K562 (cell line): ENCODE measurements at regions not wholly inside any gene's neighbourhood (a gene's known extent, or its start where the extent isn't known, plus 50 kb on each side); places are given as distances from the start of the nearest gene placed in this dataset.

Experiments used
- ATAC-seq: fragments of 200-7000 bp; cut with Tn5 transposase; 3 replicates; pipeline ENCODE4 v1.9.1; 2020; ENCODE audit warnings: moderate library complexity
- BruUV-seq: library from RNA; stranded (reverse); fragments of 400-500 nt; replicated peaks from 2 replicates; lab custom pipeline; 2021; lab: Mats Ljungman, UMichigan
- CTCF ChIA-PET: fragments of 300-600 bp; formaldehyde crosslinking; extraction: SDS; loops from one replicate; lab custom pipeline; 2021; ENCODE audit warnings: low intra/inter-chr PET ratio; lab: Yijun Ruan, JAX
- POLR2A ChIA-PET: fragments of 300-600, 350-650 bp; sonication (Branson Sonifier 250); formaldehyde crosslinking; extraction: SDS; loops from one replicate; lab custom pipeline; 2021; ENCODE audit warnings: antibody characterized with exemption, inconsistent platforms; lab: Yijun Ruan, JAX
- DNase-seq, 4 experiments: peaks; one replicate each; pipeline versions ENCODE4 v3.0.0 to v3.0.0-alpha.2; 2011 to 2018; ENCODE audit warnings: low spot score in 3 of 4, mixed read lengths in 3 of 4; ENCODE audit errors: extremely low read depth in 1 of 4
- FAIRE-seq: peaks from 2 replicates; lab custom pipeline; 2011; peaks lifted over from hg19 to GRCh38; lab: Jason Lieb, UNC
- H2AFZ ChIP-seq: 2 replicates; pipeline ENCODE4 v1.6.0; 2011; ENCODE audit warnings: low read depth, low read length, control low read depth, inconsistent platforms
- H3K27ac ChIP-seq: fragments of 200-600 bp; 3 replicates; pipeline ENCODE4 v1.8.0; 2011; ENCODE audit warnings: low read depth, mild to moderate bottlenecking, control low read depth, inconsistent platforms, low read length, moderate library complexity, mixed read lengths; ENCODE audit errors: extremely low read depth
- H3K27me3 ChIP-seq, 2 experiments: fragments of 300-600 bp in 1 of 2; 2 replicates in 1 of 2; 3 replicates in 1 of 2; pipeline versions ENCODE4 v1.6.0 to v1.8.0; 2011; ENCODE audit warnings: inconsistent platforms in 2 of 2, low read length in 2 of 2, mild to moderate bottlenecking in 1 of 2, mixed read lengths in 1 of 2, moderate library complexity in 1 of 2; ENCODE audit not compliant: control insufficient read depth in 2 of 2, insufficient read depth in 2 of 2
- H3K36me3 ChIP-seq: fragments of 300-600 bp; 3 replicates; pipeline ENCODE4 v1.8.0; 2011; ENCODE audit warnings: mild to moderate bottlenecking, low read length, inconsistent platforms; ENCODE audit not compliant: control insufficient read depth, insufficient read depth
- H3K4me1 ChIP-seq, 2 experiments: fragments of 200-600 bp in 1 of 2; replicated peaks in 1 of 2; 2 replicates in 1 of 2; 3 replicates in 1 of 2; pipeline versions ENCODE4 v1.5.1 to v1.8.0; 2011; ENCODE audit warnings: inconsistent platforms in 2 of 2, low read length in 2 of 2, mild to moderate bottlenecking in 1 of 2, mixed read lengths in 1 of 2, moderate library complexity in 1 of 2; ENCODE audit not compliant: control insufficient read depth in 2 of 2, insufficient read depth in 2 of 2
- H3K4me2 ChIP-seq: 2 replicates; pipeline ENCODE4 v1.6.1; 2011; ENCODE audit warnings: low read length, control low read depth, inconsistent platforms, mixed read lengths; ENCODE audit not compliant: insufficient read depth
- H3K4me3 ChIP-seq: fragments of 200-600 bp; sonication (generic), shearing (Covaris generic); 2 replicates; pipeline ENCODE4 v1.5.1; 2016; ENCODE audit warnings: control low read depth, inconsistent platforms
- H3K79me2 ChIP-seq: fragments of 200-600 bp; 3 replicates; pipeline ENCODE4 v1.8.0; 2011; ENCODE audit warnings: low read length, inconsistent platforms; ENCODE audit not compliant: control insufficient read depth, insufficient read depth
- H3K9ac ChIP-seq, 2 experiments: 2 replicates each; pipeline versions ENCODE4 v1.6.0 to v1.6.1; 2011; ENCODE audit warnings: low read depth in 2 of 2, low read length in 2 of 2, control low read depth in 1 of 2, inconsistent platforms in 1 of 2, mild to moderate bottlenecking in 1 of 2, mixed read lengths in 1 of 2; ENCODE audit not compliant: insufficient read depth in 1 of 2
- H3K9me1 ChIP-seq: one replicate; pipeline ENCODE4 v1.6.0; 2011; ENCODE audit warnings: inconsistent platforms, mild to moderate bottlenecking, low read length, moderate library complexity; ENCODE audit not compliant: control insufficient read depth, insufficient read depth
- H3K9me3 ChIP-seq: replicated peaks from 2 replicates; pipeline ENCODE4 v1.5.1; 2011; ENCODE audit warnings: low read depth, low read length, inconsistent platforms; ENCODE audit not compliant: control insufficient read depth, insufficient read depth
- H4K20me1 ChIP-seq: replicated peaks from 2 replicates; pipeline ENCODE4 v1.6.1; 2011; ENCODE audit warnings: low read length, inconsistent platforms, mixed read lengths; ENCODE audit not compliant: control insufficient read depth, insufficient read depth
- AFF4 ChIP-seq: sonication (generic); formaldehyde crosslinking; IDR thresholded peaks from 2 replicates; pipeline ENCODE4 v1.8.0; 2023; ENCODE audit warnings: mild to moderate bottlenecking, missing genetic modification reagents
- CHCHD3 ChIP-seq: fragments of 250-450 bp; sonication (Bioruptor Pico); IDR thresholded peaks from 2 replicates; pipeline ENCODE4 v2.1.2; 2022; ENCODE audit warnings: mild to moderate bottlenecking
- E2F3 ChIP-seq: fragments of 250-450 bp; sonication (Bioruptor Pico); IDR thresholded peaks from 2 replicates; pipeline ENCODE4 v1.4.0; 2020; ENCODE audit warnings: mild to moderate bottlenecking
- KAT8 ChIP-seq: fragments of 450-650 bp; IDR thresholded peaks from 2 replicates; pipeline ENCODE4 v1.6.1; 2016; ENCODE audit warnings: low read depth, mild to moderate bottlenecking
- MAFF ChIP-seq: IDR thresholded peaks from 2 replicates; pipeline ENCODE4 v1.6.1; 2012; ENCODE audit warnings: low read length, improper control_type of control experiment
- NFIC ChIP-seq: fragments of 450-650 bp; IDR thresholded peaks from 2 replicates; pipeline ENCODE4 v1.6.1; 2017; ENCODE audit warnings: mild to moderate bottlenecking, inconsistent platforms
- NUFIP1 ChIP-seq: fragments of 450-650 bp; IDR thresholded peaks from 2 replicates; pipeline ENCODE4 v1.6.1; 2018; ENCODE audit not compliant: partially characterized antibody
- PREB ChIP-seq: sonication (generic); formaldehyde crosslinking; IDR thresholded peaks from 2 replicates; pipeline ENCODE4 v1.8.1; 2023; ENCODE audit warnings: mild to moderate bottlenecking, missing genetic modification reagents
- SREBF1 ChIP-seq: fragments of 150-350 bp; IDR thresholded peaks from 2 replicates; pipeline ENCODE4 v1.6.1; 2014; ENCODE audit warnings: antibody characterized with exemption, low read depth, low read length, borderline replicate concordance
- TEAD2 ChIP-seq: fragments of 450-650 bp; IDR thresholded peaks from 2 replicates; pipeline ENCODE4 v1.6.1; 2016; ENCODE audit warnings: missing genetic modification characterization, control low read depth, missing compliant biosample characterization
- U2AF2 ChIP-seq: fragments of 200-400 bp; formaldehyde crosslinking; optimal IDR thresholded peaks from 2 replicates; pipeline ENCODE3; 2017; ENCODE audit warnings: low read depth, mild to moderate bottlenecking, low read length
- ZFX ChIP-seq: sonication (generic); formaldehyde crosslinking; IDR thresholded peaks from 2 replicates; pipeline ENCODE4 v1.8.0; 2022; ENCODE audit warnings: mild to moderate bottlenecking, missing genetic modification reagents, moderate library complexity
- ZNF347 ChIP-seq: fragments of 450-650 bp; formaldehyde crosslinking; IDR thresholded peaks from 2 replicates; pipeline ENCODE4 v1.4.0; 2020; ENCODE audit warnings: low read depth, mild to moderate bottlenecking, moderate library complexity
- ZNF668 ChIP-seq: fragments of 250-450 bp; sonication (Bioruptor Pico); IDR thresholded peaks from 2 replicates; pipeline ENCODE4 v1.8.0; 2022; ENCODE audit warnings: mild to moderate bottlenecking, inconsistent platforms
- WGBS: fragments of 100-300 bp; shearing (Covaris generic); methylation state at CpG from one replicate; pipeline ENCODE4 v1.1.6; 2016; ENCODE audit warnings: low coverage, mixed read lengths; ENCODE audit not compliant: insufficient coverage; ENCODE audit errors: missing lambda C conversion rate; 5-methylcytosine and 5-hydroxymethylcytosine counted together
- in situ Hi-C: fragments of 300-500 bp; cut with MboI; formaldehyde crosslinking; loops from 4 replicates; pipeline ENCODE4 v1.15.0; 2018; ENCODE audit warnings: inconsistent platforms, mixed read lengths
- intact Hi-C: fragments of 100-400 bp; cut with micrococcal nuclease; formaldehyde crosslinking; loops from 2 replicates; pipeline ENCODE4 v1.14.2; 2022
- TF ChIP-seq, protein P1 (sequence below): fragments of 450-650 bp; conservative IDR thresholded peaks from 2 replicates; pipeline ENCODE4 v1.6.1; 2016; ENCODE audit warnings: missing genetic modification characterization, low read depth, mild to moderate bottlenecking, control low read depth, missing compliant biosample characterization
- TF ChIP-seq, protein P2 (sequence below): fragments of 450-650 bp; formaldehyde crosslinking; IDR thresholded peaks from 2 replicates; pipeline ENCODE4 v1.4.0; 2020; ENCODE audit warnings: mild to moderate bottlenecking, moderate library complexity

DNA sequence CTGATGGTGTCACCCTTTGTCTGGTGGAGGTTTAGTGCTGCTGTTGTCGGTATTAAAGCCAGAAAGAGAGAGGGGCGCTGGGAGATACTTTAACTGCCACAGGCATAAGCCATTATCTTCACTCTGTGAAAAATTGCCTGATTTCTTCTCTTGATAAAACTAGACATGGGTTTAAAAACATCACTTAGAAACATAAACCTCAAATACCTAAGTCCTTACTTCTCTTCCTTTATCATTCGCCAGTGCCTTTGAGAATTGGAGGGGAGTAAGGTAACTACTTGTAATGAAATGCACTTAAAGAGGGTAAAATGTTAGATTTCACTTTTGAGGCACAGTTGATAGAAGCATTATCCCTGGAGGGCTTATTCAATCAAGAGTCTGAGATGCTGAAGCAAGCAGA lies 434.5 kb downstream of the OLFM4 start:
- WGBS = 0% methylated on average over 2 of the region's 3 CpGs
- ChIA-PET POLR2A (no interaction called here), CTCF (no interaction called here)
- ATAC-seq = no peak
- Histone ChIP-seq H2AFZ (no peak overlapping the region), H3K79me2 (no peaks in the 10 kb centered on the region), H3K4me2 (no peak overlapping the region), H3K27me3 (no peaks in the 10 kb centered on the region), H3K27ac (no peak overlapping the region), H3K9ac (no peak overlapping the region), H3K4me3 (no peak overlapping the region), H3K9me3 (no peaks in the 10 kb centered on the region), H3K9me1 (no peaks in the 10 kb centered on the region), H4K20me1 (no peaks in the 10 kb centered on the region), H3K4me1 (no peaks in the 10 kb centered on the region), H3K36me3 (no peaks in the 10 kb centered on the region)
- no TSS peak for BruUV-seq
- no peak for DNase-seq
- no peak for FAIRE-seq
- in situ Hi-C loops = no loop called here
- intact Hi-C loops = no loop called here
- TF ChIP-seq PREB (no peak), U2AF2 (no peak), TEAD2 (tag) (no peak), NUFIP1 (no peak), ZNF347 (CRISPR knock-in tag) (no peak), ZFX (CRISPR knock-in tag) (no peak), NFIC (no peak), CHCHD3 (CRISPR knock-in tag) (no peak), AFF4 (CRISPR knock-in tag) (no peak), E2F3 (no peak), ZNF668 (CRISPR knock-in tag) (no peak), MAFF (no peak), KAT8 (no peak), SREBF1 (no peak)
- TF ChIP-seq, protein P1, sequence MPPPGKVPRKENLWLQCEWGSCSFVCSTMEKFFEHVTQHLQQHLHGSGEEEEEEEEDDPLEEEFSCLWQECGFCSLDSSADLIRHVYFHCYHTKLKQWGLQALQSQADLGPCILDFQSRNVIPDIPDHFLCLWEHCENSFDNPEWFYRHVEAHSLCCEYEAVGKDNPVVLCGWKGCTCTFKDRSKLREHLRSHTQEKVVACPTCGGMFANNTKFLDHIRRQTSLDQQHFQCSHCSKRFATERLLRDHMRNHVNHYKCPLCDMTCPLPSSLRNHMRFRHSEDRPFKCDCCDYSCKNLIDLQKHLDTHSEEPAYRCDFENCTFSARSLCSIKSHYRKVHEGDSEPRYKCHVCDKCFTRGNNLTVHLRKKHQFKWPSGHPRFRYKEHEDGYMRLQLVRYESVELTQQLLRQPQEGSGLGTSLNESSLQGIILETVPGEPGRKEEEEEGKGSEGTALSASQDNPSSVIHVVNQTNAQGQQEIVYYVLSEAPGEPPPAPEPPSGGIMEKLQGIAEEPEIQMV (tag) = no peak
- TF ChIP-seq, protein P2, sequence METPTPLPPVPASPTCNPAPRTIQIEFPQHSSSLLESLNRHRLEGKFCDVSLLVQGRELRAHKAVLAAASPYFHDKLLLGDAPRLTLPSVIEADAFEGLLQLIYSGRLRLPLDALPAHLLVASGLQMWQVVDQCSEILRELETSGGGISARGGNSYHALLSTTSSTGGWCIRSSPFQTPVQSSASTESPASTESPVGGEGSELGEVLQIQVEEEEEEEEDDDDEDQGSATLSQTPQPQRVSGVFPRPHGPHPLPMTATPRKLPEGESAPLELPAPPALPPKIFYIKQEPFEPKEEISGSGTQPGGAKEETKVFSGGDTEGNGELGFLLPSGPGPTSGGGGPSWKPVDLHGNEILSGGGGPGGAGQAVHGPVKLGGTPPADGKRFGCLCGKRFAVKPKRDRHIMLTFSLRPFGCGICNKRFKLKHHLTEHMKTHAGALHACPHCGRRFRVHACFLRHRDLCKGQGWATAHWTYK (CRISPR knock-in tag) = no peak
